Panc1 (cell line): ENCODE measurements at regions not wholly inside any gene's neighbourhood (a gene's known extent, or its start where the extent isn't known, plus 50 kb on each side); places are given as distances from the start of the nearest gene placed in this dataset.

Experiments
- ATAC-seq: fragments of 200-7000 bp; cut with Tn5 transposase; 2 replicates; pipeline ENCODE4 v1.9.1; 2020; ENCODE audit warnings: mild to moderate bottlenecking, moderate library complexity
- BruUV-seq: library from RNA; stranded (reverse); fragments of 400-500 nt; replicated peaks from 2 replicates; lab custom pipeline; 2021; lab: Mats Ljungman, UMichigan
- CTCF ChIA-PET: fragments of 300-600 bp; sonication (Branson Sonifier 250); formaldehyde crosslinking; loops from one replicate; lab custom pipeline; 2022; ENCODE audit warnings: antibody characterized with exemption; lab: Charles Lee
- POLR2A ChIA-PET: fragments of 300-600 bp; sonication (Branson Sonifier 250); formaldehyde crosslinking; loops from one replicate; lab custom pipeline; 2022; ENCODE audit warnings: antibody characterized with exemption; lab: Charles Lee
- DNase-seq: peaks from one replicate; pipeline ENCODE4 v3.0.0-alpha.2; 2010; ENCODE audit warnings: low read depth, low spot score
- H3K27ac ChIP-seq: 2 replicates; pipeline ENCODE4 v1.5.1; 2011; ENCODE audit warnings: mild to moderate bottlenecking, low read length, inconsistent platforms
- H3K27me3 ChIP-seq: fragments of 200-500 bp; sonication (Bioruptor generic); 2 replicates; pipeline ENCODE4 v1.6.0; 2014; ENCODE audit warnings: low read length, inconsistent platforms; ENCODE audit not compliant: control insufficient read depth, insufficient read depth
- H3K36me3 ChIP-seq: fragments of 200-500 bp; sonication (Bioruptor generic); 2 replicates; pipeline ENCODE4 v1.5.1; 2014; ENCODE audit warnings: inconsistent platforms, mild to moderate bottlenecking, low read length, moderate library complexity; ENCODE audit not compliant: control insufficient read depth, insufficient read depth
- H3K4me1 ChIP-seq: 2 replicates; pipeline ENCODE4 v1.5.1; 2011; ENCODE audit warnings: inconsistent platforms, mild to moderate bottlenecking, low read length, moderate library complexity; ENCODE audit not compliant: control insufficient read depth, insufficient read depth
- H3K4me3 ChIP-seq, 2 experiments: 2 replicates each; pipeline ENCODE4 v1.5.1; 2011 to 2012; ENCODE audit warnings: low read depth in 2 of 2, low read length in 2 of 2, mild to moderate bottlenecking in 2 of 2, inconsistent platforms in 1 of 2, moderate library complexity in 1 of 2
- H3K9me3 ChIP-seq: fragments of 200-500 bp; sonication (Bioruptor generic); 2 replicates; pipeline ENCODE4 v1.5.1; 2014; ENCODE audit warnings: low read depth, mild to moderate bottlenecking, inconsistent platforms, low read length, moderate library complexity; ENCODE audit not compliant: control insufficient read depth, insufficient read depth
- CTCF ChIP-seq: fragments of 450-650 bp; IDR thresholded peaks from 2 replicates; pipeline ENCODE4 v1.5.1; 2017; ENCODE audit warnings: mild to moderate bottlenecking
- POLR2AphosphoS5 ChIP-seq: IDR thresholded peaks from 2 replicates; pipeline ENCODE4 v1.6.1; 2012; ENCODE audit warnings: mild to moderate bottlenecking, low read depth, low read length, moderate library complexity
- REST ChIP-seq, 2 experiments: IDR thresholded peaks; 2 replicates each; pipeline ENCODE4 v1.6.1; 2011 to 2012; ENCODE audit warnings: low read depth in 2 of 2, control low read depth in 1 of 2, low read length in 1 of 2, mild to moderate bottlenecking in 1 of 2, moderate library complexity in 1 of 2; ENCODE audit not compliant: insufficient read depth in 1 of 2
- SIN3A ChIP-seq: IDR thresholded peaks from 2 replicates; pipeline ENCODE4 v1.6.1; 2012; ENCODE audit warnings: low read depth, mild to moderate bottlenecking, low read length, moderate library complexity, borderline replicate concordance; ENCODE audit not compliant: insufficient read depth
- TCF7L2 ChIP-seq: IDR thresholded peaks from 2 replicates; pipeline ENCODE4 v1.6.1; 2011; ENCODE audit warnings: mild to moderate bottlenecking, low read depth, low read length, inconsistent platforms
- in situ Hi-C: cut with HindIII; loops from 2 replicates; pipeline ENCODE4 v1.10.0; 2016; ENCODE audit warnings: low sequenced_read_pairs, low pct_unique_long_range_greater_than_20kb
- intact Hi-C: fragments of 100-400 bp; cut with micrococcal nuclease; formaldehyde crosslinking; loops from one replicate; pipeline ENCODE4 v1.10.0; 2022; ENCODE audit not compliant: unreplicated experiment

DNA sequence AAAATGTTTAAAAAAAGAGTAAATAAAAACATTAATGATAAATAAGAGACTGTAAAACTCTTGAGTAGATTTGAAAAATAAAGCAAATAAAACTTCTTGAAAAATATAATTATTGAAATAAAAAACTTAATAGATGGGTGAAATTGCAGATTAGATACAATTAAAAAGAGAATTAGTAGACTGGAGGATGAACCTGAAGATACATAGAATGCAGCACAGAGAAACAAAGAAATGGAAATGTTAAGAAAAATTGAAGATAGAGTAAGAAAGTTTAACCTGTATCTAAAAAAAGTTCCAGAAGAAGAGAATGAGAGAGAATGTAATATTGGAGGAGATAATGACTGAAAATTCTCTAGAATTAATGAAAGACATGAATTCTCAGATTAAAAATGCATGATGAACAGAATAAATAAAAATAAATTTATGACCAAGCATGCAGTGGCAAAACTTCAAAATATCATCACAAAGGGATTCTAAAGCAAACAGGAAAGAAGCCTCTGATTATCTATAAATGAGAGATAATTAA is 438.1 kb upstream of the CLINT1 start:
- H3K4me3 ChIP-seq: no peak overlapping the region
- intact Hi-C loops: no loop called here
- no peak for TF ChIP-seq POLR2AphosphoS5
- no peak for TF ChIP-seq TCF7L2
- no peak for TF ChIP-seq REST (IDR thresholded peaks at IDR 0.05; ENCODE audit: insufficient read depth in 1 of 2, low read depth in 2 of 2, low read length in 1 of 2)
- TF ChIP-seq SIN3A: no peak
- no peak for TF ChIP-seq CTCF
- no TSS peak for BruUV-seq
- in situ Hi-C loops: no loop called here
- no peaks in the 10 kb centered on the region for H3K36me3 ChIP-seq
- no peak overlapping the region for H3K27ac ChIP-seq
- POLR2A ChIA-PET: no interaction called here
- CTCF ChIA-PET: no interaction called here
- DNase-seq (no peak), ATAC-seq (no peak)
- H3K4me1 ChIP-seq: no peaks in the 10 kb centered on the region
- no peaks in the 10 kb centered on the region for H3K27me3 ChIP-seq
- H3K9me3 ChIP-seq: 0 out of 2 replicates have a peak, but pooled peaks cover 7% of the 10 kb centered on the region

DNA sequence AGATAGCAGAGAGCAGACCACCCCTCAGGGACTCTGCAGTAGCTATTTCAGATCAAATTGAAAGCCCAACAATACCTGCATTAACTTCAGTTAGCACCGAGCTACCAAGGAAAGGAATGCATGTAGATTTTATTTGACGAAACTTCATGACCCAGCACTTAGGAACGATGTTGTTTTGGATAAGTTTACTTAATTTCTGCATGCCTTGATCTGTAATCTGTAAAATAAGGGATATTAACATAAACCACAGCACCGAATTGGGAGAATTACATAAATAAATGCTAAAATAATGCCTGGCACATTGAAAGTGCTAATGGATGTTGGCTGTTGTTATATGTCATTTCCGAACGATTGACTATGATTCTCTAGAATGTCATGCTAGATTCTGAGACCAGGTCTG is 435.8 kb upstream of the CLINT1 start:
- ATAC-seq (no peak), DNase-seq (no peak)
- TF ChIP-seq TCF7L2 (no peak), SIN3A (no peak), REST (IDR thresholded peaks at IDR 0.05; ENCODE audit: insufficient read depth in 1 of 2, low read depth in 2 of 2, low read length in 1 of 2) (no peak), POLR2AphosphoS5 (no peak), CTCF (no peak)
- no peaks in the 10 kb centered on the region for H3K4me1 ChIP-seq
- no peak overlapping the region for H3K4me3 ChIP-seq
- H3K27me3 ChIP-seq: no peaks in the 10 kb centered on the region
- no TSS peak for BruUV-seq
- intact Hi-C loops: no loop called here
- in situ Hi-C loops: no loop called here
- no peaks in the 10 kb centered on the region for H3K36me3 ChIP-seq
- POLR2A ChIA-PET: no interaction called here
- 0 out of 2 replicates have a peak, but pooled peaks cover 7% of the 10 kb centered on the region for H3K9me3 ChIP-seq
- no peak overlapping the region for H3K27ac ChIP-seq
- CTCF ChIA-PET: no interaction called here
